ENCODE measurements at regions not wholly inside any gene's neighbourhood (a gene's known extent, or its start where the extent isn't known, plus 50 kb on each side); places are given as distances from the start of the nearest gene placed in this dataset.
"Not testable (repeated sequence)": the region's sequence is repeated elsewhere in the genome, so short reads cannot be mapped to it uniquely, and the experiment has no call there.

DNA sequence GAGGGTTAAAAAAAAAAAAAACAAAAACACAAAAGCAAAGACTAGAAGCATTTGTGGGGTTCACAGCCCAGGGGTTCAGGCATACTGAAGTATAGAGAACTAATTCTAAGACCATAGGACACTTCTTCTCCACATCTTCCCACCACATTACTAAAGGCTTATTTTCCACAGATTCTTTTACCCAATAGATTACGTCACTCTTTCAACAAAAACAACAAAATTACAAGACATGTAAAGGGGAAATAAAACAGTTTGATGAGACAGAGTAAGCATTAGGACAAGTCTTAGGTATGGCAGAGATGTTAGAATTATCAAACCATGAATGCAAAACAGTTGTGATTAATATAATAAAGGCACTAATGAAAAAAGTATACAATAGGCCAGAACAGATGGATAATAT is 2013.7 kb downstream of the MRPL39 start:
- Histone ChIP-seq H3K27me3 (no peaks in the 10 kb centered on the region), H3K9me3 (no peaks in the 10 kb centered on the region), H3K4me3 (no peak overlapping the region), H3K4me1 (no peaks in the 10 kb centered on the region), H3K36me3 (replicated peaks in 1 of 2; ENCODE audit: insufficient read depth in 1 of 2, low read depth in 2 of 2) (no peaks in the 10 kb centered on the region), H3K27ac (no peak overlapping the region)
- WGBS, 2 donors = 50 to 55% methylated on average over 1 of the region's 1 CpG
- TF ChIP-seq POLR2A (IDR thresholded peaks at IDR 0.05) = no peak
- TF ChIP-seq, protein P1, sequence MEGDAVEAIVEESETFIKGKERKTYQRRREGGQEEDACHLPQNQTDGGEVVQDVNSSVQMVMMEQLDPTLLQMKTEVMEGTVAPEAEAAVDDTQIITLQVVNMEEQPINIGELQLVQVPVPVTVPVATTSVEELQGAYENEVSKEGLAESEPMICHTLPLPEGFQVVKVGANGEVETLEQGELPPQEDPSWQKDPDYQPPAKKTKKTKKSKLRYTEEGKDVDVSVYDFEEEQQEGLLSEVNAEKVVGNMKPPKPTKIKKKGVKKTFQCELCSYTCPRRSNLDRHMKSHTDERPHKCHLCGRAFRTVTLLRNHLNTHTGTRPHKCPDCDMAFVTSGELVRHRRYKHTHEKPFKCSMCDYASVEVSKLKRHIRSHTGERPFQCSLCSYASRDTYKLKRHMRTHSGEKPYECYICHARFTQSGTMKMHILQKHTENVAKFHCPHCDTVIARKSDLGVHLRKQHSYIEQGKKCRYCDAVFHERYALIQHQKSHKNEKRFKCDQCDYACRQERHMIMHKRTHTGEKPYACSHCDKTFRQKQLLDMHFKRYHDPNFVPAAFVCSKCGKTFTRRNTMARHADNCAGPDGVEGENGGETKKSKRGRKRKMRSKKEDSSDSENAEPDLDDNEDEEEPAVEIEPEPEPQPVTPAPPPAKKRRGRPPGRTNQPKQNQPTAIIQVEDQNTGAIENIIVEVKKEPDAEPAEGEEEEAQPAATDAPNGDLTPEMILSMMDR (IDR thresholded peaks at IDR 0.05) = no peak
- DNase-seq (no peak), ATAC-seq (no peak)
- intact Hi-C loops (cut with DNase I) = no loop called here

DNA sequence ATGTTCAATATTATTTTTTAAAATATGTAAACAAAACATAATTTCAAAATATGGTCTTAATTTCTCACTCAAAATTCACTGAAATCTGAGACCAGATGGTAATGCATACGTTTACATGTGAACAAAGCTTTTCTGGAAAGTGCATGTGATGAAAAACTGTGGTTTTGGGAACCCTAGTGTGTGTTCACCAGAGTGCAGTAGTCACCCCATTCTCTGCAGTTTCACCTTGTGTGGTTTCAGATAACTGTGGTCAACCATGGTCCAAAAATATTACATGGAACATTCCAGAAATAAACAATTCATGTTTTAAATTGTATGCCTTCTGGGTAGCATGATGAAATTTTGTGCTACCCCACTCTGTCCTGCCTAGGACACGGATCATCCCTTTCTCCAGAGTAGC is 2021.9 kb downstream of the MRPL39 start:
- ATAC-seq (no peak), DNase-seq (no peak)
- Histone ChIP-seq H3K9me3 (no peaks in the 10 kb centered on the region), H3K27me3 (no peaks in the 10 kb centered on the region), H3K4me3 (no peak overlapping the region), H3K27ac (no peak overlapping the region), H3K4me1 (no peaks in the 10 kb centered on the region), H3K36me3 (replicated peaks in 1 of 2; ENCODE audit: insufficient read depth in 1 of 2, low read depth in 2 of 2) (no peaks in the 10 kb centered on the region)
- TF ChIP-seq, protein P1 (IDR thresholded peaks at IDR 0.05) = no peak
- no peak for TF ChIP-seq POLR2A (IDR thresholded peaks at IDR 0.05)
- intact Hi-C loops (cut with DNase I) = no loop called here
- 33 to 53% methylated on average over 2 of the region's 2 CpGs for WGBS, 2 donors

DNA sequence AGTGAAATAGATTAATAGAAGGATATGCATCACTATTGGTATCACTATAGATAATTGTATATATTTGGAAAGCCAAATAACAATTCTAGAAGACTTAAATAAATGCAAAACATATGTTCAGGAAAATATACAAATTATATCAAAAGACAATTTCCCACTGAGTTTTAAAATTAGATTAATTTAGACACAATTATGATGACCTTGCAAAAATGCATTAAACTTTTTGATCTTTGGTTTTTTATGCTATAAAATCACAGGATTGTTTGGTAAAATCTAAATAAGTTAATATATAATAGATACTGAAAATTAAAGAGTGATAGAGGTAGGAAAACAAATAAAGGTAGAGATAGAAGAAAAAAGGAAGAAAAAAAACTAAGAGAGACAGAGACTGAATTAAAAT is 2027.7 kb downstream of the MRPL39 start:
- H3K36me3 ChIP-seq (replicated peaks in 1 of 2; ENCODE audit: insufficient read depth in 1 of 2, low read depth in 2 of 2) = no peaks in the 10 kb centered on the region
- DNase-seq (no peak), ATAC-seq (no peak)
- no peaks in the 10 kb centered on the region for H3K4me1 ChIP-seq
- no peak overlapping the region for H3K4me3 ChIP-seq
- H3K9me3 ChIP-seq = no peaks in the 10 kb centered on the region
- H3K27me3 ChIP-seq = no peaks in the 10 kb centered on the region
- intact Hi-C loops (cut with DNase I) = no loop called here
- H3K27ac ChIP-seq = no peak overlapping the region
- no peak for TF ChIP-seq POLR2A (IDR thresholded peaks at IDR 0.05)
- TF ChIP-seq, protein P1 (IDR thresholded peaks at IDR 0.05) = no peak

DNA sequence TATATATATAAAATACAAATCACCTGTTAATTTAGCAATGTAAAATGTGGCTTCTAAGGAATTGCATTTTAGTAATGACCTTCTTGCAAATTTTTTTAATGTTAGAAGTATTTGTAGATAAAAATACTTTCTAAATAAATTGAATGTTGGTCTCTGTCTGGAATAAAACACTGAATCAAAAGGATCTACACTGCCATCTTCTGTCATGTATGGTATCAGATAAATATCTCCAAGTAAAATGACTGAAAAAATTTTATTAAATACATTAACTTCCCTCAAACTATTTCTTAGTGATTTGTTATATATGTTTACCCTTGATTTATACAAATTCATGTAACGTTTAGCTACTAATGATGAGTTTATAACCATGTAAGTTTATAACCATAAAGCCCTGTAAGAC is 2029.3 kb downstream of the MRPL39 start:
- WGBS, 2 donors = 33 to 37% methylated on average over 1 of the region's 1 CpG
- intact Hi-C loops (cut with DNase I) = no loop called here
- no peaks in the 10 kb centered on the region for H3K36me3 ChIP-seq (replicated peaks in 1 of 2; ENCODE audit: insufficient read depth in 1 of 2, low read depth in 2 of 2)
- TF ChIP-seq, protein P1 (IDR thresholded peaks at IDR 0.05) = no peak
- no peak for TF ChIP-seq POLR2A (IDR thresholded peaks at IDR 0.05)
- ATAC-seq (no peak), DNase-seq (no peak)
- H3K27me3 ChIP-seq = no peaks in the 10 kb centered on the region
- H3K4me3 ChIP-seq = no peak overlapping the region
- H3K27ac ChIP-seq = no peak overlapping the region
- no peaks in the 10 kb centered on the region for H3K9me3 ChIP-seq
- no peaks in the 10 kb centered on the region for H3K4me1 ChIP-seq

DNA sequence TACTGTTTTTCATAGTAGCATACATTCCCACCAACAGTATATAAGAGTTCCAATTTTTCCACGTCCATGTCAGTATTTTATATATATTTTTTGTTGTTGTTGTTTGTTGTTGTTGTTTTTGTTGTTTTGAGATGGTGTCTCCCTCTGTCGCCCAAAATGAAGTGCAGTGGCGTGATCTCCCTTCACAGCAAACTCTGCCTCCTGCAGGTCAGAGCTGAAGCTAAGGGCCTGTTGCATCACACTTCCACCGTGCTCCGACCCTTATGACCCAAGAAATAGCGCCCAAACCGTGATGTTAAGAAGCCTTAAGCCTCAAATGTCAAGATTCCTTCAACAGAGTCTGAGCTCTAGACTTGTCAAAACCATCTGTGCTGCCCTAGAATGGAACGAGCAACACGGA is 2032.3 kb downstream of the MRPL39 start:
- 49 to 56% methylated on average over 9 of the region's 9 CpGs for WGBS, 2 donors
- no peaks in the 10 kb centered on the region for H3K9me3 ChIP-seq
- H3K4me3 ChIP-seq = no peak overlapping the region
- H3K27me3 ChIP-seq = no peaks in the 10 kb centered on the region
- no peak for TF ChIP-seq POLR2A (IDR thresholded peaks at IDR 0.05)
- no peaks in the 10 kb centered on the region for H3K36me3 ChIP-seq (replicated peaks in 1 of 2; ENCODE audit: insufficient read depth in 1 of 2, low read depth in 2 of 2)
- intact Hi-C loops (cut with DNase I) = no loop called here
- ATAC-seq (no peak), DNase-seq (no peak)
- H3K4me1 ChIP-seq = no peaks in the 10 kb centered on the region
- no peak overlapping the region for H3K27ac ChIP-seq

DNA sequence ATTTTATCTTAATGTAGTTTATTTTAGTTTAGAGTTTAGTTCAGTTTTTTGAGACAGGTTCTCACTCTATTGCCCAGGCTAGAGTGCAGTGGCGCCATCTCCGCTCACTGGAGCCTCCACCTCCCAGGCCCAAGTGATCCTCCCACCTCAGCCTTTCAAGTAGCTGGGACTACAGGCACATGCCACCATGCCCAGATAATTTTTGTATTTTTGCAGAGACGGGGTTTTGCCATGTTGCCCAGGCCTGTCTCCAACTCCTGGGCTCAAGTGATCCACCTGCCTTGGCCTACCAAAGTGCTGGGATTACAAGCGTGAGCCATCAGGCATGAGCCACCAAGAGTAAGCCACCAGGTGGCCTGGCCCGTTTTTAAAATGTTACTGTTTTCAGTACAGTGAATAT is 2058.4 kb downstream of the MRPL39 start:
- H3K27me3 ChIP-seq; ATAC-seq; H3K9me3 ChIP-seq; H3K36me3 ChIP-seq (replicated peaks in 1 of 2; ENCODE audit: insufficient read depth in 1 of 2, low read depth in 2 of 2); H3K27ac ChIP-seq; DNase-seq; intact Hi-C loops (cut with DNase I); H3K4me1 ChIP-seq; H3K4me3 ChIP-seq: not testable (repeated sequence)
- WGBS, 2 donors = 63 to 74% methylated on average over 5 of the region's 5 CpGs

Data from body of pancreas (tissue), 4 donors.